ENCODE measurements at regions not wholly inside any gene's neighbourhood (a gene's known extent, or its start where the extent isn't known, plus 50 kb on each side); places are given as distances from the start of the nearest gene placed in this dataset.

- Histone ChIP-seq H3K4me3 (ENCODE audit: low read depth, low read length) (no peak overlapping the region), H3K9me3 (ENCODE audit: control insufficient read depth, low read length) (no peaks in the 10 kb centered on the region), H3K36me3 (ENCODE audit: control insufficient read depth, insufficient read depth, low read length) (no peaks in the 10 kb centered on the region), H3K9ac (no peak overlapping the region), H3K4me1 (no peaks in the 10 kb centered on the region), H2AFZ (no peak overlapping the region), H3K27me3 (ENCODE audit: control insufficient read depth, insufficient read depth, low read length) (peaks cover 6% of the 10 kb centered on the region), H3K4me2 (ENCODE audit: low read length) (no peak overlapping the region), H3K79me2 (no peaks in the 10 kb centered on the region), H3K27ac (no peak overlapping the region)
- TF ChIP-seq, protein P1, sequence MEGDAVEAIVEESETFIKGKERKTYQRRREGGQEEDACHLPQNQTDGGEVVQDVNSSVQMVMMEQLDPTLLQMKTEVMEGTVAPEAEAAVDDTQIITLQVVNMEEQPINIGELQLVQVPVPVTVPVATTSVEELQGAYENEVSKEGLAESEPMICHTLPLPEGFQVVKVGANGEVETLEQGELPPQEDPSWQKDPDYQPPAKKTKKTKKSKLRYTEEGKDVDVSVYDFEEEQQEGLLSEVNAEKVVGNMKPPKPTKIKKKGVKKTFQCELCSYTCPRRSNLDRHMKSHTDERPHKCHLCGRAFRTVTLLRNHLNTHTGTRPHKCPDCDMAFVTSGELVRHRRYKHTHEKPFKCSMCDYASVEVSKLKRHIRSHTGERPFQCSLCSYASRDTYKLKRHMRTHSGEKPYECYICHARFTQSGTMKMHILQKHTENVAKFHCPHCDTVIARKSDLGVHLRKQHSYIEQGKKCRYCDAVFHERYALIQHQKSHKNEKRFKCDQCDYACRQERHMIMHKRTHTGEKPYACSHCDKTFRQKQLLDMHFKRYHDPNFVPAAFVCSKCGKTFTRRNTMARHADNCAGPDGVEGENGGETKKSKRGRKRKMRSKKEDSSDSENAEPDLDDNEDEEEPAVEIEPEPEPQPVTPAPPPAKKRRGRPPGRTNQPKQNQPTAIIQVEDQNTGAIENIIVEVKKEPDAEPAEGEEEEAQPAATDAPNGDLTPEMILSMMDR (IDR thresholded peaks at IDR 0.05) = no peak
These were observed 350.1 kb upstream of the MKI67 start for GRCh38 chr10:128476368-128476725.

DNA sequence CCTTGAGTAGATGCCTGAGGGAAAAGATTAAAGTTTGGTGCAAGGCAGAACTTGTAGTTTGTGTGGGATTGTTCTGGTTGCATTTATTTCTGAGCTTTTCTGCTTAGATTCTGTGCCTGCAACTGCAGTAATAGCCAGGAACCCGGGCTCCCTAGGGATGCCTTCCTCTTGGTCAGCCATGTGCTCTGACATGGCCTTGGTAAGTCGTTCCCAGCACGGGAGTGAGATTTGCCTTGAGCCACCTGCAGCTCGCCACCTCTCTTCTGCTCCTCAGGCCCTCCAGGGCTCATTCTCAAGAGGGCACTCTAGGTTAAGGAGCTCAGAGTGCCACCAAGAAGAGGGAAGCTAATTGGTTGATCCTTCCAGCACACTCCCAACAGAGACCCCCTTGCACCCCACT, 350.6 kb upstream of the MKI67 start:
- Histone ChIP-seq H3K4me1 (no peaks in the 10 kb centered on the region), H3K4me2 (ENCODE audit: low read length) (no peak overlapping the region), H3K4me3 (ENCODE audit: low read depth, low read length) (no peak overlapping the region), H3K9me3 (ENCODE audit: control insufficient read depth, low read length) (no peaks in the 10 kb centered on the region), H3K79me2 (no peaks in the 10 kb centered on the region), H3K9ac (no peak overlapping the region), H2AFZ (no peak overlapping the region), H3K27me3 (ENCODE audit: control insufficient read depth, insufficient read depth, low read length) (peaks cover 6% of the 10 kb centered on the region), H3K36me3 (ENCODE audit: control insufficient read depth, insufficient read depth, low read length) (no peaks in the 10 kb centered on the region), H3K27ac (no peak overlapping the region)
- TF ChIP-seq, protein P1 (IDR thresholded peaks at IDR 0.05) = no peak

GRCh38 chr10:128480601-128481000, 354.4 kb upstream of the MKI67 start:
- H3K9ac ChIP-seq = no peak overlapping the region
- H3K4me1 ChIP-seq = no peaks in the 10 kb centered on the region
- no peak overlapping the region for H3K27ac ChIP-seq
- no peak overlapping the region for H2AFZ ChIP-seq
- no peaks in the 10 kb centered on the region for H3K36me3 ChIP-seq (ENCODE audit: control insufficient read depth, insufficient read depth, low read length)
- H3K27me3 ChIP-seq (ENCODE audit: control insufficient read depth, insufficient read depth, low read length) = peaks cover 6% of the 10 kb centered on the region
- H3K9me3 ChIP-seq (ENCODE audit: control insufficient read depth, low read length) = no peaks in the 10 kb centered on the region
- no peak overlapping the region for H3K4me2 ChIP-seq (ENCODE audit: low read length)
- H3K4me3 ChIP-seq (ENCODE audit: low read depth, low read length) = no peak overlapping the region
- TF ChIP-seq, protein P1 (IDR thresholded peaks at IDR 0.05) = no peak
- no peaks in the 10 kb centered on the region for H3K79me2 ChIP-seq

- H3K4me2 ChIP-seq (ENCODE audit: low read length) = no peak overlapping the region
- H3K9me3 ChIP-seq (ENCODE audit: control insufficient read depth, low read length) = no peaks in the 10 kb centered on the region
- no peaks in the 10 kb centered on the region for H3K4me1 ChIP-seq
- no peak overlapping the region for H3K4me3 ChIP-seq (ENCODE audit: low read depth, low read length)
- H3K27ac ChIP-seq = no peak overlapping the region
- TF ChIP-seq, protein P1 (IDR thresholded peaks at IDR 0.05) = no peak
- no peaks in the 10 kb centered on the region for H3K36me3 ChIP-seq (ENCODE audit: control insufficient read depth, insufficient read depth, low read length)
- H2AFZ ChIP-seq = no peak overlapping the region
- no peaks in the 10 kb centered on the region for H3K79me2 ChIP-seq
- peaks cover 6% of the 10 kb centered on the region for H3K27me3 ChIP-seq (ENCODE audit: control insufficient read depth, insufficient read depth, low read length)
- no peak overlapping the region for H3K9ac ChIP-seq
These were observed 355.1 kb upstream of the MKI67 start for GRCh38 chr10:128481152-128481840.

- Histone ChIP-seq H2AFZ (no peak overlapping the region), H3K4me2 (ENCODE audit: low read length) (no peak overlapping the region), H3K36me3 (ENCODE audit: control insufficient read depth, insufficient read depth, low read length) (no peaks in the 10 kb centered on the region), H3K79me2 (no peaks in the 10 kb centered on the region), H3K9ac (no peak overlapping the region), H3K4me3 (ENCODE audit: low read depth, low read length) (no peak overlapping the region), H3K9me3 (ENCODE audit: control insufficient read depth, low read length) (no peaks in the 10 kb centered on the region), H3K4me1 (no peaks in the 10 kb centered on the region), H3K27me3 (ENCODE audit: control insufficient read depth, insufficient read depth, low read length) (peaks cover 6% of the 10 kb centered on the region), H3K27ac (no peak overlapping the region)
- TF ChIP-seq, protein P1 (IDR thresholded peaks at IDR 0.05) = no peak
These were observed 355.8 kb upstream of the MKI67 start for GRCh38 chr10:128482052-128482451.

Data from parathyroid adenoma (tissue), 2 donors.